OCI-LY7 (cell line): ENCODE measurements at regions not wholly inside any gene's neighbourhood (a gene's known extent, or its start where the extent isn't known, plus 50 kb on each side); places are given as distances from the start of the nearest gene placed in this dataset.

ENCODE experiments used
- EZH2phosphoT487 ChIP-seq: fragments of 200-600 bp; sonication (generic); IDR thresholded peaks from 2 replicates; pipeline ENCODE4 v1.6.1; 2018; ENCODE audit warnings: low read depth, borderline replicate concordance, mild to moderate bottlenecking, mixed run types, antibody characterized with exemption, low read length, moderate library complexity, mixed read lengths
- TF ChIP-seq, protein P1 (sequence below): fragments of 200-600 bp; sonication (generic); conservative IDR thresholded peaks from 2 replicates; pipeline ENCODE4 v1.5.1; 2014; ENCODE audit warnings: mild to moderate bottlenecking, antibody characterized with exemption, low read length, moderate library complexity, mixed read lengths

DNA sequence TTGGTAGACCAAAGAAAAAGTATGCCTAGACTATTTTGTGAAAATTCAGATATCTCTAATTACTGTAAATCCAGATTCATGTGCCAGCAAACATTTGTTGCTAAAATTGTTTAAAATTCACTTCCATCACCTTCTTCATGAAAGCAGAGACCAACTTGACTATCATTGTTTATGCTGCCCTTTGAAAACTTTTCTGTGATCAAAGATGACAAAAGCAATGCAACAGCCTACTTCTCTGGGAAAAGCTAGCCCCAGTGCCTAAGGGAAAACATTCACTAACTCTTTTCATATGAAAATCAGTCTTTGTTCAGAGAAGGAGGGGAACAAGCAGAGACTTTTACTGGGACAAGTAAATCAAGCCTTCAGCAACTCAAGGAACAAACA is 178.0 kb upstream of the P2RY1 start:
- TF ChIP-seq, protein P1, sequence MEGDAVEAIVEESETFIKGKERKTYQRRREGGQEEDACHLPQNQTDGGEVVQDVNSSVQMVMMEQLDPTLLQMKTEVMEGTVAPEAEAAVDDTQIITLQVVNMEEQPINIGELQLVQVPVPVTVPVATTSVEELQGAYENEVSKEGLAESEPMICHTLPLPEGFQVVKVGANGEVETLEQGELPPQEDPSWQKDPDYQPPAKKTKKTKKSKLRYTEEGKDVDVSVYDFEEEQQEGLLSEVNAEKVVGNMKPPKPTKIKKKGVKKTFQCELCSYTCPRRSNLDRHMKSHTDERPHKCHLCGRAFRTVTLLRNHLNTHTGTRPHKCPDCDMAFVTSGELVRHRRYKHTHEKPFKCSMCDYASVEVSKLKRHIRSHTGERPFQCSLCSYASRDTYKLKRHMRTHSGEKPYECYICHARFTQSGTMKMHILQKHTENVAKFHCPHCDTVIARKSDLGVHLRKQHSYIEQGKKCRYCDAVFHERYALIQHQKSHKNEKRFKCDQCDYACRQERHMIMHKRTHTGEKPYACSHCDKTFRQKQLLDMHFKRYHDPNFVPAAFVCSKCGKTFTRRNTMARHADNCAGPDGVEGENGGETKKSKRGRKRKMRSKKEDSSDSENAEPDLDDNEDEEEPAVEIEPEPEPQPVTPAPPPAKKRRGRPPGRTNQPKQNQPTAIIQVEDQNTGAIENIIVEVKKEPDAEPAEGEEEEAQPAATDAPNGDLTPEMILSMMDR, result no peak
- TF ChIP-seq EZH2phosphoT487, result no peak
